Endothelial cell of umbilical vein (primary cell): ENCODE measurements at regions not wholly inside any gene's neighbourhood (a gene's known extent, or its start where the extent isn't known, plus 50 kb on each side); places are given as distances from the start of the nearest gene placed in this dataset.

Experiments
- CTCF ChIP-seq, 2 donors: IDR thresholded peaks; 1 replicate in 1 of 2; 2 replicates in 1 of 2; pipeline ENCODE4 v1.5.1; 2011; ENCODE audit warnings: low read length in 2 of 2, mild to moderate bottlenecking in 2 of 2, moderate library complexity in 2 of 2, control low read depth in 1 of 2, inconsistent platforms in 1 of 2, low read depth in 1 of 2; ENCODE audit not compliant: insufficient read depth in 1 of 2; ENCODE audit errors: extremely low read depth in 1 of 2
- EZH2 ChIP-seq: IDR thresholded peaks from 2 replicates; pipeline ENCODE4 v1.6.1; 2012; ENCODE audit warnings: borderline replicate concordance, low read depth, mild to moderate bottlenecking, moderate library complexity, low read length, inconsistent platforms; ENCODE audit not compliant: severe bottlenecking
- POLR2A ChIP-seq: IDR thresholded peaks from 2 replicates; pipeline ENCODE4 v1.6.1; 2012; ENCODE audit warnings: low read depth, mild to moderate bottlenecking, control low read depth, low read length

- TF ChIP-seq EZH2 (no peak), CTCF (IDR thresholded peaks at IDR 0.05; ENCODE audit: extremely low read depth in 1 of 2, insufficient read depth in 1 of 2, low read depth in 1 of 2, low read length in 2 of 2) (no peak), POLR2A (no peak)
Measured at GRCh38 chr12:91743280-91743679, 402.4 kb downstream of the BTG1 start.
